GM12872 (cell line): ENCODE measurements at regions not wholly inside any gene's neighbourhood (a gene's known extent, or its start where the extent isn't known, plus 50 kb on each side); places are given as distances from the start of the nearest gene placed in this dataset.

Experiments used
- TF ChIP-seq, protein P1 (sequence below): IDR thresholded peaks from 3 replicates; pipeline ENCODE4 v1.5.1; 2011; ENCODE audit warnings: low read depth, mild to moderate bottlenecking, low read length, moderate library complexity; ENCODE audit not compliant: insufficient read depth

DNA sequence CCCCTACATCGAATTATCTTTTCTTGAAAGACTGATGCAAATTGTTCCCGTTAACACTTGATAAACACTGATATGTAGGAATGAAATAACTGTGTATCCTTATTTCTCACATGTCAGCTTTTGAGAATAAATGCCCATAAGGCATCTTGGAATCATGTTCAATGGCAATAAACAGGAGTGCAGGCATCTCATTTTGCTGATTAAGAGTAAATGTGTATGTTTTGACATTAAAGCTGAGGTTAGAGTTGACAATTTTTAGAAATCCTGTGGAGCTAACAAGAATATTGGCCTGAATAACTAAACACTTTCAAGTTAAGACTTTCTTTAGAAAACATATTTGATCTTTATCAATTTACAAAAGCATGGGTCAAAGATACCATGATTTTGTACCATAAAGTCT, 646.2 kb upstream of the MIR17HG start:
- TF ChIP-seq, protein P1, sequence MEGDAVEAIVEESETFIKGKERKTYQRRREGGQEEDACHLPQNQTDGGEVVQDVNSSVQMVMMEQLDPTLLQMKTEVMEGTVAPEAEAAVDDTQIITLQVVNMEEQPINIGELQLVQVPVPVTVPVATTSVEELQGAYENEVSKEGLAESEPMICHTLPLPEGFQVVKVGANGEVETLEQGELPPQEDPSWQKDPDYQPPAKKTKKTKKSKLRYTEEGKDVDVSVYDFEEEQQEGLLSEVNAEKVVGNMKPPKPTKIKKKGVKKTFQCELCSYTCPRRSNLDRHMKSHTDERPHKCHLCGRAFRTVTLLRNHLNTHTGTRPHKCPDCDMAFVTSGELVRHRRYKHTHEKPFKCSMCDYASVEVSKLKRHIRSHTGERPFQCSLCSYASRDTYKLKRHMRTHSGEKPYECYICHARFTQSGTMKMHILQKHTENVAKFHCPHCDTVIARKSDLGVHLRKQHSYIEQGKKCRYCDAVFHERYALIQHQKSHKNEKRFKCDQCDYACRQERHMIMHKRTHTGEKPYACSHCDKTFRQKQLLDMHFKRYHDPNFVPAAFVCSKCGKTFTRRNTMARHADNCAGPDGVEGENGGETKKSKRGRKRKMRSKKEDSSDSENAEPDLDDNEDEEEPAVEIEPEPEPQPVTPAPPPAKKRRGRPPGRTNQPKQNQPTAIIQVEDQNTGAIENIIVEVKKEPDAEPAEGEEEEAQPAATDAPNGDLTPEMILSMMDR: no peak

DNA sequence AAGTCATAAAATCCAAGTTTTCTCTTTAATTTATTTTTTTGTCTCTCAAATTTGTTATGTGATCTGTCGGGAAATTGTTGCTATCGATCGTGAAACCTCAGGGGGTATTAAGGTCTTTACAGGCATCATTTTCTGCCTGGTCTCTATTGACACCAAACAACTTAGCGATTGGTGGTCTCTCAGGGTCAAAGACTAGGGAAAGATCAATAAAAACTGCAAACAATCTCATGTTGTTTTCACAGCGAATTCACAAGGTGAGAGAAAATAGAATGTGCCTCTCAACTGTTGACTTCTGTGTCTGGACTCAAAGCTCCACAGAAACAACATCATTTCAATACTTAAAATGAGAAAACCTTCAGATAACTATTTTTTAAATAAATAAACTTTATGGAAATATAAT, 645.4 kb upstream of the MIR17HG start:
- TF ChIP-seq, protein P1: no peak

DNA sequence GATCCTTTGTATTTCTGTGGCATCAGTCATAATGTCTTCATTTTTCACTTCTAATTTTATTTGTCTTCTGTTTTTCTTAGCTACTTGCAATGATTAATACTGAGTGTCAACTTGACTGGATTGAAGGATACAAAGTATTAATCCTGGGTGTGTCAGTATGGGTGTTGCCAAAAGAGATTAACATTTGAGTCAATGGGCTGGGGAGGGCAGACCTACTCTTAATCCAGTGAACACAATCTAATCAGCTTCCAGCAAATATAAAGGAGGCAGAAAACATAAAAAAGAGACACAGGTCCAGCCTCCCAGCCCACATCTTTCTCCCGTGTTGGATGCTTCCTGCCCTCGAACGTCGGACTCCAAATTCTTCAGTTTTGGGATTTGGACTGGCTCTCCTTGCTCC, 640.9 kb upstream of the MIR17HG start:
- TF ChIP-seq, protein P1: no peak

DNA sequence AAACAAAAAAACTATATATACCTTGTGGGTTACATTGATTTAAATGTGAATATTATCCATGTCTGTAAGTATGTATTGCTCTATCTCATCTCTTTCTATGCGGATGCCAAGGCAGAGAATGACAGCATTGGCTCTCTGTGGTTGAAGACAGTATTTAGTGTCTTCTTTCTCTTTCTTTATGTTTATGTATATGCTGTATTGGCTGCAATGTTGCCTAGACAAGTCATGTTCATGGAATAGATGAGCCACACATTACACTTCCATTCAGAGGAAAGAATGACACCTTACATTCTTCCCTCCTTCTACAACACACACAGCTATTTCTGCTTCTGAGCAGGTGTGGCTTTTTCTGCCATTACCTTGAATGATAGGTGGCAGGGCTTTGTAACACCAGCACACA, 639.4 kb upstream of the MIR17HG start:
- TF ChIP-seq, protein P1: no peak

DNA sequence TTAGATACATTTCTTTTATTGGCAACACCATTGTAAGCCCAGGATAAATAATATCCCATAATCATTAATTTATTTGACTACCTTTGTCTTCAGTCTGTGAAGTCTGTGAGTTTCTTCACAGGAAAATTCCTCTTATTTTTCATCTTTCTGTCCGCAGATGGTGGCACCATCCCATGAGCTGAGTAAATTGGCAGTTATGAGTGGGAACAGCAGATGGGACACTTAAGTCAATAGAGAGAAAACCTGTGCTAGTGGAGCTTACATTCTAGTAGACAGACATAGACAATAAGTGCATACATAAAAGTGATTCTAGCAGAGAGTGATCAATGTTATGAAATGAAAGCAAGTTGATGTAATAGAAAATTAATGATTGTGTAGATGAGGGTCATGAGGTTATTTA, 638.2 kb upstream of the MIR17HG start:
- TF ChIP-seq, protein P1: no peak

DNA sequence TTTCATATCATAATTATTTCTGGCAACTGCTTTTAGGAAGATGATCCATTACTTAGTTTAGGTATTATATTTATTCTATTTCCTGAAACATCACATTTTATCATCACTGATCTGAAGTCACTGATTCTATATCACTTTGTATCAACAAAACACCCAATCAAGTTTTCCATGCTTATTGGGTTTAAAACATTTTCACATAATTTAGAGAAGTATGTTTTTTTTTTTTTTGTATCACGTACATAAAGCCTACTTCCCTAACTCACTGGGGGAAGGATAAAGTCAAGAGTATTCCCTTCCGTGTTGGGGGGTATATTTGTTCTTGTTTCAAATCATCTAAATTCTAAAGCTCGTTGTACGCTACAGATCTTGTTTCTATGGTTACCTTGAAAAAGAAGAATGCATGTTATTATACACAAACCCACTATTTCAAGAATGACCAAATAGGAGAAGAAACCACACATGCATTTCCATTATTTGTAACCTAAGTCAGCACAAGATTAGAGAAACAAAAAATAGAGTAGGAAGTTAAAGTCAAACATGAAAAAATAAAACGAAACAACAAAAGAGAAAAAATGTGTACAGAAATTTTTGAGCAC, 637.2 kb upstream of the MIR17HG start:
- TF ChIP-seq, protein P1: no peak

DNA sequence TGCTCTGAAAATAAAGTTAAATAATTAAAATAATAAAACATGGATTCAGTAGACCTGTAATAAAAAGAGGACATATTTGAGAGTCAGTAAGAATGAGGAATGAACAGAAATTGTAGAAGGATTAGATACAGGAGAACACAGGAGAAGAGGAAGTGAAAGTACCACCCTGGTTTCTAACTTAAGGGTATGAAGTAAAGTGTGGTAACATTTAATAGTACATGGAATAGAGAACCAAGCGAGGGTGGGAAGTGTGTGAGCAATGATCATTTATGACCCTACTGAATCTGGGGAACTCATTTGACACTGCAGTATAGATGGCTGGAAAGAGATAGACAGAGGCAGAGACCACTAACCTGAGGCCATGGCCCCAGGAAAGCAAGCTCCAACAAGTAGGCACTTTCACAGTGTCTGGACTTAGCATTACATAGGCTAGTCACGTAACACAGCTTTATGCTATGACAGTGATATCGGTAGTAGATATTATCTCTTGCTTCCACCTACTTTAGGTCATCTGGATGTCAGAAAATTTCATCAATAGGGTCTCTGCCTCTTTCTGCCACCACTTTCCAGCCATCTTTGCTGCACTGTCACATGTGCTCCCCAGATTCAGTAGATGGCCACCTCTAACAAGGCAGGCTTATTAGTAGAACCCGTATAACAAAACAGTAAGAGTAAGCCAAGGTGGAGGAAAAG, 633.9 kb upstream of the MIR17HG start:
- TF ChIP-seq, protein P1: no peak
